ENCODE measurements at regions not wholly inside any gene's neighbourhood (a gene's known extent, or its start where the extent isn't known, plus 50 kb on each side); places are given as distances from the start of the nearest gene placed in this dataset. TPM values are rescaled to one million over a fixed set of nuclear protein-coding genes. Genes with fewer than 3 reads are reported as not detected.
"Not testable (repeated sequence)": the region's sequence is repeated elsewhere in the genome, so short reads cannot be mapped to it uniquely, and the experiment has no call there.

- DNase-seq, result no peak
These were observed 118.0 kb upstream of the SLITRK5 start for GRCh38 chr13:87553142-87553541.

DNA sequence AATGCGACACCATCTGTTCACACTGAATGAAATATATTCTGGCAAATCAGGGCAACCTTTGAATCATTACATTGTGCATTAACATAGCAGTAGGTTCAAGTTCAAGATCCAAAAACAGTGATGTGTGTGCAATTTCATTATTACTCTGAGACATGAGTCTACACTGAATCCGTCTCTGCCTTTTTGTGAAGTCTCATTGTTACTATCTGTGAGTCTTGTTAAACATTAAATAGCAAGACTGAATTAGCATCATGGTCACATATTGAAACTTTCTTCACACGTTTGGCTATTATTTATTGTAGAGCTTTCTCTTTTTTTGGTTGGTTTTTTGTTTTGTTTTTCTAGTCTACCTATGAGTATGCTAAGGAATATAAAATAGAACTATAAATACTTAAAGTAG lies 117.1 kb upstream of the SLITRK5 start:
- DNase-seq, result no peak

GRCh38 chr13:87557788-87558187 lies 113.4 kb upstream of the SLITRK5 start:
- no peak for DNase-seq

DNA sequence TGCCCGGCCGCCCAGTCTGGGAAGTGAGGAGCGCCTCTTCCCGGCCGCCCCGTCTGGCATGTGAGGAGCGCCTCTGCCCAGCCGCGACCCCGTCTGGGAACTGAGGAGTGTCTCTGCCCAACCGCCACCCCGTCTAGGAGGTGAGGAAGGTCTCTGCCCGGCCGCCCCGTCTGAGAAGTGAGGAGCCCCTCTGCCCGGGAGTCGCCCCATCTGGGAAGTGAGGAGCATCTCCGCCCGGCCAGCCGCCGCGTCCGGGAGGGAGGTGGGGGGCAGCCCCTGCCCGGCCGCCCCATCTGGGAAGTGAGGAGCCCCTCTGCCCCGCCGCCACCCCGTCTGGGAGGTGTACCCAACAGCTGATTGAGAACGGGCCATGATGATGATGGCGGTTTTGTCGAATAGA lies 109.6 kb upstream of the SLITRK5 start:
- not testable (repeated sequence) for DNase-seq

- no peak for DNase-seq
These were observed 100.5 kb upstream of the SLITRK5 start for GRCh38 chr13:87570669-87571068.

- no peak for DNase-seq
These were observed 88.8 kb upstream of the SLITRK5 start for GRCh38 chr13:87582399-87582798.

DNA sequence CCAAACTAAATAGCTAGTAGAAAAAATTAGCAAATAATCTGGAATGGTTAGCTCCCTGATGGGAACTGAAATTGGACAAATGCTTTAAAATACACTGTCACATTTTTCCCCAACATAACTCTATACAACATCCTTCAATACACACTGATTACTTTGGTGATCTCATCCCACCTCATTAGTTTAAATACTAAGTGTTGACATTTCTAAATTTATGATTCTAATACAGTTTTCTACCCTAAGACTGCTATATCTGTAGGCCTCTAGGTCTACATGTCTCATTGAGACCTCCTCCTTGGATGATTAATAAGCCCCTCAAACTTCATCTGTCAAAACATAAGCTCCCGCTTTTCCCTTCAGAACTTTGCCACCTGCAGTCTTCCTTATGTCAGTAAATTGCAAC lies 80.7 kb upstream of the SLITRK5 start:
- DNase-seq, result no peak

DNA sequence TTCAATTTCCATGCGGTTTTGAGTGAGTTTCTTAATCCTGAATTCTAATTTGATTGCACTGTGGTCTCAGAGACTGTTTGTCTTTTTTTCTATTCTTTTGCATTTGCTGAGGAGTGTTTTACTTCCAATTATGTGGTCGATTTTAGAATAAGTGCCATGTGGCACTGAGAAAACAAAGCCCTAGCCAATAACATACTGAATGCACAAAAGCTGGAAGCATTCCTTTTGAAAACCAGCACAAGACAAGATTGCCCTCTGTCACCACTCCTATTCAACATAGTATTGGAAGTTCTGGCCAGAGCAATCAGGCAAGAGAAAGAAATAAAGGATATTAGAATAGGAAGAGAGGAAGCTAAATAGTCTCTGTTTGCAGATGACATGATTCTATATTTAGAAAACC lies 66.7 kb upstream of the SLITRK5 start:
- DNase-seq, result not testable (repeated sequence)

GRCh38 chr13:87607266-87607665 lies 63.9 kb upstream of the SLITRK5 start:
- DNase-seq, result no peak

- no peak for DNase-seq
These were observed 56.9 kb upstream of the SLITRK5 start for GRCh38 chr13:87614276-87614675.

Small RNA genes in the stretch of these regions (small RNA-seq; reads per million reads assigned to genes)
- gene UBBP5, result not detected

Data from occipital lobe (tissue), 2 donors.